ENCODE measurements at regions not wholly inside any gene's neighbourhood (a gene's known extent, or its start where the extent isn't known, plus 50 kb on each side); places are given as distances from the start of the nearest gene placed in this dataset.
"Not testable (repeated sequence)": the region's sequence is repeated elsewhere in the genome, so short reads cannot be mapped to it uniquely, and the experiment has no call there.

DNA sequence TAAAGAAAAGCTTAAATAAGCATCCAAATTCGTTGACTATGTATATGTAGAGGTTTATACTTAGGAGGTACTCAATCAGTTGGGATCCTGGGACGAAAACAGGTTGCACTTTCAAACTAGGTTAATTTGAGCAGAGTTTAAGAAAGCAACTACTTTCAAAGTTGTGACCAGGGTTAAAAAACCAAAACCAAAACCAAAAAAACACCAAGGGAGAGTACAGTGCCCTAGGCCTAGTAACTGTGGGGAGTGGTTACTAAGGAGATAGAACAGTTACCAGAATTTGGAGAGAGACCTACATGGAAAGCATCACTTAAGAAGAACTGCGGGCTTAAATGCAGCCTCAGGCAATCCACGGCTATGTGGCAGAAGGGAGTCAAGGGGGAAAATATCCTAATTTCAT, 148.3 kb downstream of the JRKL start:
- H3K4me3 ChIP-seq (ENCODE audit: low read depth, low read length), result no peak overlapping the region
- TF ChIP-seq, protein P1, sequence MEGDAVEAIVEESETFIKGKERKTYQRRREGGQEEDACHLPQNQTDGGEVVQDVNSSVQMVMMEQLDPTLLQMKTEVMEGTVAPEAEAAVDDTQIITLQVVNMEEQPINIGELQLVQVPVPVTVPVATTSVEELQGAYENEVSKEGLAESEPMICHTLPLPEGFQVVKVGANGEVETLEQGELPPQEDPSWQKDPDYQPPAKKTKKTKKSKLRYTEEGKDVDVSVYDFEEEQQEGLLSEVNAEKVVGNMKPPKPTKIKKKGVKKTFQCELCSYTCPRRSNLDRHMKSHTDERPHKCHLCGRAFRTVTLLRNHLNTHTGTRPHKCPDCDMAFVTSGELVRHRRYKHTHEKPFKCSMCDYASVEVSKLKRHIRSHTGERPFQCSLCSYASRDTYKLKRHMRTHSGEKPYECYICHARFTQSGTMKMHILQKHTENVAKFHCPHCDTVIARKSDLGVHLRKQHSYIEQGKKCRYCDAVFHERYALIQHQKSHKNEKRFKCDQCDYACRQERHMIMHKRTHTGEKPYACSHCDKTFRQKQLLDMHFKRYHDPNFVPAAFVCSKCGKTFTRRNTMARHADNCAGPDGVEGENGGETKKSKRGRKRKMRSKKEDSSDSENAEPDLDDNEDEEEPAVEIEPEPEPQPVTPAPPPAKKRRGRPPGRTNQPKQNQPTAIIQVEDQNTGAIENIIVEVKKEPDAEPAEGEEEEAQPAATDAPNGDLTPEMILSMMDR (IDR thresholded peaks at IDR 0.05; ENCODE audit: insufficient read depth, low read length), result no peak
- DNase-seq (ENCODE audit: low read depth), result no peak

DNA sequence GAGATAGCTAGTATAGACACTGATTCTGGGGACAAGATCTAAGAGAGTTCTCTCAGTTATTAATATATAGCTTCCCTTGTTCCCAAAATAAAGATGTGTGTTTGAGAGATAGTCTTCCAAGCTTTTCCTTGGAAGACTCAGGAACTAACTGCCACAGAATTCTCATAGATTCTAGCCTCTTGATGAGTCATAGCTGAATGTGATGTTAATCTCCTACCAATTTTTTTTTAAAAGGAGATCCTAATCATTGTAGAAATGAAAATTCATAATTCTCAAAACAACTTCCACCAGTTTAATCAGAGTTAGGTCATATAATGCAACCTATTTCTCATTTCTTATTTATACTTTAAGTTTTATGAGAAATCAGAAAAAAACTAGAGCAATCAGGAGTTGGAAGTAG, 148.8 kb downstream of the JRKL start:
- H3K4me3 ChIP-seq (ENCODE audit: low read depth, low read length), result no peak overlapping the region
- TF ChIP-seq, protein P1 (IDR thresholded peaks at IDR 0.05; ENCODE audit: insufficient read depth, low read length), result no peak
- no peak for DNase-seq (ENCODE audit: low read depth)

DNA sequence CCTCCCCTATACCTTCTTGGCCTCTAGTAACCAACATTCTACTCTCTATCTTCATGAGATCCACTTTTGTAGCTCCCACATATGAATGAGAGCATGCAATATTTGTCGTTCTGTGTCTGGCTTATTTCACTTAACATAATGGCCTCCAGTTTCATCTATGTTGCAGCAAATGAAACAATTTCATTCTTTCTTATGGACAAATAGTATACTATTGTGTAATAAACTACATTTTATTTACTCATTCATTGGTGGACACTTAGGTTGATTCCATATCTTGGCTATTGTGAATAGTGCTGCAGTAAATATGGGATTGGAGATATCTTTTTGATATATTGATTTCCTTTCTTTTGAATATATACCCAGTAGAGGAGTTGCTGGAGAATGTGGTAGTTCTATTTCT, 151.1 kb downstream of the JRKL start:
- H3K4me3 ChIP-seq (ENCODE audit: low read depth, low read length), result no peak overlapping the region
- TF ChIP-seq, protein P1 (IDR thresholded peaks at IDR 0.05; ENCODE audit: insufficient read depth, low read length), result no peak
- DNase-seq (ENCODE audit: low read depth), result no peak

DNA sequence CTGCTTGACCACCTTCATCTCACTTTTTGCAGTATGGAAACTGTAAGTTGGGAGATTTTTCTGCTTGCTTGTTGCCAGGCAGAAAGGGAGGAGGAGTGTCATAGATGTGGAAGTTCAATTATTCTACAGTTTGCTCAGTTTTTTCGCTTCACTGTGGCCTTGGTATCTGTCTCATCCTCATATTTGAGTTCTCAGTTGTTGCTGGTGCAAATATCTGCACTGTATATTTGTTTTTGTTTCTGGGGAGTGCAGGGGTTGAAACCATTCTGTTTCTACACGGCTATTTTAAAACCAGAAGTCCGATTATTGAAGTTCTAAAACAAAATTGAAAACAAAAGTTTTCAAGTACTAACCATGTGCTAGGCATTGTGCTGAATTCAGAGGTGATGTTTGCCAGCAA, 153.4 kb downstream of the JRKL start:
- no peak overlapping the region for H3K4me3 ChIP-seq (ENCODE audit: low read depth, low read length)
- TF ChIP-seq, protein P1 (IDR thresholded peaks at IDR 0.05; ENCODE audit: insufficient read depth, low read length), result no peak
- DNase-seq (ENCODE audit: low read depth), result no peak

DNA sequence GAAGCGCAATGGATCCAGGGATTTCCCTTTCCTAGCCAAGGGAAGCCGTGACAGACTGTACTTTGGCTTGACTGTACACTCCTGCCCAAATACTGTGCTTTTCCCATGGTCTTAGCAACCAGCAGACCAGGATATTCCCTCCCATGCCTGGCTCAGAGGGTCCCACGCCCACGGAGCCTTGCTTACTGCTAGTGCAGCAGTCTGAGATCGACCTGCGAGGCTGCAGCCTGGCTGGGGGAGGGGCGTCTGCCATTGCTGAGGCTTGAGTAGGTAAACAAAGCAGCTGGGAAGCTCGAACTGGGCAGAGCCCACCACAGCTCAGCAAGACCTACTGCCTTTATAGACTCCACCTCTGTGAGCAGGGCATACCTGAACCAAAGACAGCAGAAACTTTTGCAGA, 155.4 kb downstream of the JRKL start:
- not testable (repeated sequence) for DNase-seq (ENCODE audit: low read depth); H3K4me3 ChIP-seq (ENCODE audit: low read depth, low read length)

DNA sequence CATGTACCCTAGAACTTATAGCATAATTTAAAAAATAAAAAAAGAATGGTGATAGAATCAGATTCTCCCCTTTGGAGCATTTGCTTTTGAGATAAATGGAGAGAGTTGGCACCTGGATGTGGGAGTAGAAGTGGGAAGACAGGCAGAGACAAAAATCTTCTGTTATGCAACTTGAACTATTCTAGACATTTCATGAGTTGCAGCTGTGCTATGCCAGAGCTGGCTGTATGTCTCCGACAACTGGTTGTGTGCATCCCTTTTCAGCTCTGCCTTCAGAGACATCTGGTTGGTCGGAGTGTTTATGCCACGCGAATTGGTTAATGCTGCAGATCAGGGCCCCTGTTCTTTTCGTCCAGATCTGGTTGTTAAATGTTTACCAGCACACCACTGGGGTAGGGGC, 161.3 kb downstream of the JRKL start:
- H3K4me3 ChIP-seq (ENCODE audit: low read depth, low read length), result no peak overlapping the region
- TF ChIP-seq, protein P1 (IDR thresholded peaks at IDR 0.05; ENCODE audit: insufficient read depth, low read length), result no peak
- no peak for DNase-seq (ENCODE audit: low read depth)

DNA sequence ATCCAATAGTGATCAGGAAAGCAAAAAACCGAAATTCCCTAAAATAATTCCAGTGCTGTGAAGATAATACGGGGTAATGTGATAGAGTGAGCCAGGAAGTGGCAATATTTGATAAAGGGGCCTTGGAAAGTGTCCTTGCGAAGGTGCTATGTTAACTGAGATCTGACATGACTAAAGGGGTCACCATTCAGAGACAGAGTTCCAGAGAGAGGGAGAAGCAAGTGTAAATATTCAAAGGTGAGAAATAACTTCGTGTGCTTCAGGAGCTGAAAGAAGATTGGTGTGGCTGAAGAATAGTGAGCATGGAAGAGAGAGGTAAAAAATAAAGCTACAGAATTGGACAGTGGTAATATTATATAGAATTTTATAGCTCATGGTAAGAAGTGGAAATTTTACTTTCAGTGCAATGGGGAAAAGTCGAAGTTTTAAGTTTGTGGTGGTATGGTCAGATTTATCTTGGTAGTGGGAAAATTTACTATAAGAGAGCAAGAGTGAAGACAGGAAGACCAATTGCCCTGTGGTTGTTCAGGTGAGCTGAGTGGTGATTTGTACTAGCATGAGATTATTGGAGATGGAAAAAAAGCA, 164.5 kb downstream of the JRKL start:
- no peak overlapping the region for H3K4me3 ChIP-seq (ENCODE audit: low read depth, low read length)
- DNase-seq (ENCODE audit: low read depth), result no peak
- TF ChIP-seq, protein P1 (IDR thresholded peaks at IDR 0.05; ENCODE audit: insufficient read depth, low read length), result no peak

DNA sequence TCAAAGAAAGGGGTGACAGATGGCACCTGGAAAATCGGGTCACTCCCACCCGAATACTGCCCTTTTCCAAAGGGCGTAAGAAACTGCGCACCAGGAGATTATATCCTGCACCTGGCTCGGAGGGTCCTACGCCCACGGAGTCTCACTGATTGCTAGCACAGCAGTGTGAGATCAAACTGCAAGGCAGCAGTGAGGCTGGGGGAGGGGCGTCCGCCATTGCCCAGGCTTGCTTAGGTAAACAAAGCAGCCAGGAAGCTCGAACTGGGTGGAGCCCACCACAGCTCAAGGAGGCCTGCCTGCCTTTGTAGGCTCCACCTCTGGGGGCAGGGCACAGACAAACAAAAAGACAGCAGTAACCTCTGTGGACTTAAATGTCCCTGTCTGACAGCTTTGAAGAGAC, 166.0 kb downstream of the JRKL start:
- not testable (repeated sequence) for H3K4me3 ChIP-seq (ENCODE audit: low read depth, low read length); DNase-seq (ENCODE audit: low read depth)

DNA sequence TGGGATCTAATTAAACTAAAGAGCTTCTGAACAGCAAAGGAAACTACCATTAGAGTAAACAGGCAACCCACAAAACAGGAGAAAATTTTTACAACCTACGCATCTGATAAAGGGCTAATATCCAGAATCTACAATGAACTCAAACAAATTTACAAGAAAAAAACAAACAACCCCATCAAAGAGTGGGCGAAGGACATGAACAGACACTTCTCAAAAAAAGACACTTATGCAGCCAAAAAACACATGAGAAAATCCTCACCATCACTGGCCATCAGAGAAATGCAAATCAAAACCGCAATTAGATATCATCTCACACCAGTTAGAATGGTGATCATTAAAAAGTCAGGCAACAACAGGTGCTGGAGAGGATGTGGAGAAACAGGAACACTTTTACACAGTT, 170.9 kb downstream of the JRKL start:
- DNase-seq (ENCODE audit: low read depth); H3K4me3 ChIP-seq (ENCODE audit: low read depth, low read length): not testable (repeated sequence)

Measured in fibroblast of the aortic adventitia (primary cell).